ENCODE measurements at regions not wholly inside any gene's neighbourhood (a gene's known extent, or its start where the extent isn't known, plus 50 kb on each side); places are given as distances from the start of the nearest gene placed in this dataset.
"Not testable (repeated sequence)": the region's sequence is repeated elsewhere in the genome, so short reads cannot be mapped to it uniquely, and the experiment has no call there.

GRCh38 chr2:199131876-199132275, 325.9 kb downstream of the SATB2 start:
- DNase-seq (ENCODE audit: low spot score): no peak

GRCh38 chr2:199131136-199131655, 326.5 kb downstream of the SATB2 start:
- DNase-seq (ENCODE audit: low spot score): no peak

- no peak for DNase-seq (ENCODE audit: low spot score)
Observed at GRCh38 chr2:199130501-199130900, 327.2 kb downstream of the SATB2 start.

GRCh38 chr2:199128476-199129229, 329.1 kb downstream of the SATB2 start:
- DNase-seq (ENCODE audit: low spot score): no peak

GRCh38 chr2:199119796-199120195, 337.9 kb downstream of the SATB2 start:
- no peak for DNase-seq (ENCODE audit: low spot score)

GRCh38 chr2:199118673-199119112, 339.0 kb downstream of the SATB2 start:
- no peak for DNase-seq (ENCODE audit: low spot score)

GRCh38 chr2:199115169-199115568, 342.6 kb downstream of the SATB2 start:
- DNase-seq (ENCODE audit: low spot score): no peak

- no peak for DNase-seq (ENCODE audit: low spot score)
Observed at GRCh38 chr2:199113111-199113510, 344.6 kb downstream of the SATB2 start.

GRCh38 chr2:199111458-199111857, 346.3 kb downstream of the SATB2 start:
- DNase-seq (ENCODE audit: low spot score): no peak

- no peak for DNase-seq (ENCODE audit: low spot score)
Observed at GRCh38 chr2:199108056-199108455, 349.7 kb downstream of the SATB2 start.

- no peak for DNase-seq (ENCODE audit: low spot score)
Observed at GRCh38 chr2:199105826-199106225, 351.9 kb downstream of the SATB2 start.

- no peak for DNase-seq (ENCODE audit: low spot score)
Observed at GRCh38 chr2:199101487-199101886, 356.3 kb downstream of the SATB2 start.

GRCh38 chr2:199100326-199101110, 357.2 kb downstream of the SATB2 start:
- no peak for DNase-seq (ENCODE audit: low spot score)

GRCh38 chr2:199092419-199092818, 365.3 kb downstream of the SATB2 start:
- DNase-seq (ENCODE audit: low spot score): no peak

- no peak for DNase-seq (ENCODE audit: low spot score)
Observed at GRCh38 chr2:199085261-199085660, 372.5 kb downstream of the SATB2 start.

- DNase-seq (ENCODE audit: low spot score): no peak
Observed at GRCh38 chr2:199070322-199070949, 387.3 kb downstream of the SATB2 start.

- DNase-seq (ENCODE audit: low spot score): no peak
Observed at GRCh38 chr2:199064201-199064600, 393.5 kb downstream of the SATB2 start.

- no peak for DNase-seq (ENCODE audit: low spot score)
Observed at GRCh38 chr2:199057936-199058335, 399.8 kb downstream of the SATB2 start.

GRCh38 chr2:199055336-199055735, 402.4 kb downstream of the SATB2 start:
- no peak for DNase-seq (ENCODE audit: low spot score)

- no peak for DNase-seq (ENCODE audit: low spot score)
Observed at GRCh38 chr2:199042660-199043379, 414.9 kb downstream of the SATB2 start.

GRCh38 chr2:199040522-199040921, 417.2 kb downstream of the SATB2 start:
- no peak for DNase-seq (ENCODE audit: low spot score)

- DNase-seq (ENCODE audit: low spot score): not testable (repeated sequence)
Observed at GRCh38 chr2:199033761-199034160, 424.0 kb downstream of the SATB2 start.
